Posterior cingulate gyrus (tissue), 11 donors: ENCODE measurements at regions not wholly inside any gene's neighbourhood (a gene's known extent, or its start where the extent isn't known, plus 50 kb on each side); places are given as distances from the start of the nearest gene placed in this dataset.

Source experiments
- DNase-seq, 10 donors: peaks; one replicate each; pipeline versions ENCODE4 v3.0.0 to v3.0.0-alpha.2; 2020 to 2021; ENCODE audit warnings: mixed read lengths in 3 of 10
- intact Hi-C: fragments of 100-400 bp; cut with DNase I; formaldehyde crosslinking; loops from one replicate; pipeline ENCODE4 v1.15.1; 2023

DNA sequence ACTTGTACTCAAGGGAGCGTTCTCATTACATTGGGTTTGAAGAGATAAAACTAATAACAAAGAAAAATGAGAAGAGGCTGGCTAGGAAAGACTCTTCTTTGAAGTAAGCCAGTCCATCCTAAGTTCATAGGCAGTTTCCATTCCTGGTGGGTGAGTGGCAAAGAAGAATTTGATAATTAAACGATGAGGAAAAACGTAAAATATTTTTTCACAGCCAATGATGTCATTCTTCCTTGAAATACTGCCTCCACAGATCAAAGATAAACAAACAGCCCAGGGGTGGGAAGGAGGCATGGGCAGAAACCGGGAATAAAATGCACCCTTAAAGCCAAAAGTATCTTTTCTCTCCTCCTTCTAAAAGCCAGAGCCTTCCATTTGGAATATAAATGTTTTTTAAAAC is 346.6 kb downstream of the PMP22 start:
- intact Hi-C loops: no loop called here

DNA sequence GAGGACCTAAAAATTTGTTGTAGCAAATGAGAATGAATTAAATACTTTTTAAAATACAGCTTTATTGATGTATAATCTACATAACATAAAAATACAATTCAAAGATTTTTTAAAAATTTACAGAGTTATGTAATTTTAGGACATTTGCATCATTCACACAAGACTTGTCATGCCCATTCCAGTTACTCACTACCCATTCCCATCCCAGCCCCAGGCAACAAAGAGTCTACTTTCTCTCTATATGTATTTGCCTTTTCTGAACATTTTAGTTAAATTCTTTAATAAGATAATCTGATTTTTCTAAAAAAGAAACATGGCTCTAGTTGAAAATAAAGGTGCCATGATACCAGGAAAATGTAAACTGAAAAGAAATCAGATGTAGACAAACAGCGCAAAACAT is 354.2 kb downstream of the PMP22 start:
- intact Hi-C loops: no loop called here
- no peak for DNase-seq

More for the DNA sequence above, 346.6 kb downstream of the PMP22 start:
- DNase-seq: no peak

DNA sequence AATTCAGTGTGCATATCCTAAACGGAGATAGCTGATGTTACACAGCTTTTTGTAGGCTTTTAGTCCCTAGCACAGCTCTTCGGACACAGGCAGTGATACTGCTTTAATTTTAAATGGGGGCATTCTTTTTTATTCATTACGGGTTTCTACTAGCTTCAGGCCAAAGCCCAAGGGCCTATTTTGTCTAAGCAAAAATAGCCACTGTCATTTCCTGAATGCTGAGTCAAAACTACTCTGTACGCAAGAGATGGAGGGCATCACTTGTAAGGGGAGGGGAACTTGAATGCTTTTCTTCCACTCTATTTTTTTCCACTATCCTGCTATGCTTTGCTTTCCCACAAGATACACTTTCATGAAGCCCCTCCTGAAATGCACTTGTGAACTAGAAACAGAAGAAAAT is 360.7 kb downstream of the PMP22 start:
- DNase-seq: no peak
- intact Hi-C loops: no loop called here

DNA sequence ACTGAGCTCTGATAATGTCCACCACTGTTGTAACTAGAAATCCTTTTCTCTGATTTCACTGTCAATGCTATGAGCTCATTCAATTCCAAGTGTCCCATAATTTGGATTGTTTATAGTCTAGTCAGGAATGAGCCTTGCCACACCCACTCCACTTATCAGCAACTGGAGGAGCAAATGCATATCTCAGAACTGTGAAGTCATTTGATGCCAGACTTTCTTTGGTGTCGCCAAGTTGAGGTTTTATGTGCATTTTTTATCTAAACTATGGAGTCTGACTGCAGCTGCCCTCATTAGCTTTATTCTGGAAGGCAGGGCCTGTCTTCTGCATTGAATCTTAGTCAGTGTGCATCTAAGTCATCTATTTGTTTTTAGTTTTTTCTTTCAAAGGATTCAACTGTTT is 361.3 kb downstream of the PMP22 start:
- intact Hi-C loops: no loop called here
- DNase-seq: no peak

DNA sequence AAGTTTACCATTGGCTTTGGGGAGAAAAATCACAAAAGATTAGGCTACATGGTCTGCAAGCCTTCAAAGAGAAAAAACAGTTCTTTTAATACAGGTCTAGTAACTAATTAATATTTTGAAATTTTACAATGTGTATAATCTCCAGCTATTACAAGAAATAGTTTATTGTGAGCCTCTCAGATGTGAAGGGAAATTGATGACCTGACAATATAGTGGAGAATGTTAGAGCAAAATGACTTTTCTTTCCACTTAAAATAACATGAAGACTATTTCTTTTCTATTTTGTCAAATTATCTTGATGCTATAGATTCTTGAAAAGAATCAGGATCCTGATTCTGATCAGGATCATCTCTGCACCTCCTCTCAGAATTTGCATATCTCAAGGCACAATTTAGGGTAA is 362.3 kb downstream of the PMP22 start:
- no peak for DNase-seq
- intact Hi-C loops: no loop called here

DNA sequence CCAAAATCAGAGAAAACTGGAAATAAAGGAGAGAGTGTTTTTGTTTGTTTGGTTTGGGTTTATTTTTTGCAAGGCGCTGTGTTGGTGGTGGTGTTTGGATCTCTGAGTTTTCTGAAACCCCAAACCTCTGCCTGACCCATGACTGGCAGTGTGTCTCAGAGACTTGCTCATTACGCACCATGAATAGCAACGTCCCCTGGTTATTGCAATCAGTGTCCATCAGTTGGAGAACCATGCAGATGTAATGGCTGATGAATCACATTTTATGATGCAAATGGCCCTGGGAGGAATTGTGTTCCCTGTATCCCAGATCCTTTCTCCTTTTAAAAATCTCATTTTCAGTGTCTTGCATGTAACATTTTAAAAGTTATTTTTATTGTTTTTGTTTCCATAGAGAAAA is 362.8 kb downstream of the PMP22 start:
- DNase-seq: no peak
- intact Hi-C loops: no loop called here

DNA sequence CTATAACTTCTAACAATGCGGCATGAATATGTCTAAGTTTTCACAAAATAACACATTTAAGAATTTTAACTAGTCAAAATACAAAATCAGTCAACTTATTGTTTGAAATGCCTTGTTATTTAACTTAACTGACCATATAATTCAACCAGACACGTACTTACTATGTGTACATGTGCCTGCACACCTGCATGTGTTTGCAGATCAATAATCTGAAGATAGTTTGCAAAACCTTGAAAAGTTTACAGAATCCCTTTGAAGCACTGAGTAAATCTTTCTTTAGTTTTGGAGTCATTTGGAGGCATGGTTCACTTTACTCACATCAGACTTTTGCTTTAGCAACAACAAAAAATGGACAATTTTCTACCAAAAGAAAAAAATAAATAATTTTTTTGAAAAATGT is 363.8 kb downstream of the PMP22 start:
- intact Hi-C loops: no loop called here
- no peak for DNase-seq

DNA sequence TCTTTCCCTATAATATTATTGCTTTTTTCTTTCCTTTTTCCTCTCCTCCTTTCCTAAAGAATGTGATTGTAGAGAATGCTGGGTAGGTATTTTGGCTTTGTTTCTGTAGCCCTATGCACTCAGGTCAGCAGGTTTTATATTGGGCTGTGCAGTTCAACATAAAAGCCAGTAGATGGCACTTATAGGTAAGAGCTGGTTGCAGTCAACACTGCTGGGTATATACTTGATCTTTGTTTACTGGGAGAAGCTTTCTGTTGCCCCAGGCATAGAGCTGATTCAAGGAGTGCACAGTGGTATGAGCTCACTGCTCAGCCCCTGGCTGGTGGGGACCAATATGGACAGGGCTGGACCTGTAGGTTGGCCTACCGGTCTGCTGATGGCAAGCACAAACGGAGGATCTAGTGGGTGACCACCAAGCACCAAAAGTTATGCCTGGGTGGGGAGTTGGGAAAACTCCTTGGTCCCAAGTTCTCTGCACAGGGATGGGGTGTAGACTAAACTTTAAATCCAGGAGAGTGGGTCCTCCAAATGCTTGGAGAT is 378.9 kb downstream of the PMP22 start:
- DNase-seq: no peak
- intact Hi-C loops: no loop called here

DNA sequence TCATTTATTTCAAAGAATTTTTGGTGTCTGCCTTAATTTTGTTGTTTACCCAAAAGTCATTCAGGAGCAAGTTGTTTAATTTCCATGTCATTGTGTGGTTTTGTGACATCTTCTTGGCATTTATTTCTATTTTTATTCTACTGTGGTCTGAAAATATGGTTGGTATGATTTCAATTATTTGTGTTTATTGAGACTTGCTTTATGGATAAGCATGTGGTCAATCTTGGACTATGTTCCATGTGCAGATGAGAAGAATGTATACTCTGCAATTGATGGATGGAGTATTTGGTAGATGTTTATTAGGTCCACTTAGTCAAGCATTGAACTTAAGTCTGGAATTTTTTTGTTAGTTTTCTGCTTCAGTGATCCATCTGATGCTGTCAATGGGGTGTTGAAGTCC is 383.0 kb downstream of the PMP22 start:
- intact Hi-C loops: no loop called here
- DNase-seq: no peak

DNA sequence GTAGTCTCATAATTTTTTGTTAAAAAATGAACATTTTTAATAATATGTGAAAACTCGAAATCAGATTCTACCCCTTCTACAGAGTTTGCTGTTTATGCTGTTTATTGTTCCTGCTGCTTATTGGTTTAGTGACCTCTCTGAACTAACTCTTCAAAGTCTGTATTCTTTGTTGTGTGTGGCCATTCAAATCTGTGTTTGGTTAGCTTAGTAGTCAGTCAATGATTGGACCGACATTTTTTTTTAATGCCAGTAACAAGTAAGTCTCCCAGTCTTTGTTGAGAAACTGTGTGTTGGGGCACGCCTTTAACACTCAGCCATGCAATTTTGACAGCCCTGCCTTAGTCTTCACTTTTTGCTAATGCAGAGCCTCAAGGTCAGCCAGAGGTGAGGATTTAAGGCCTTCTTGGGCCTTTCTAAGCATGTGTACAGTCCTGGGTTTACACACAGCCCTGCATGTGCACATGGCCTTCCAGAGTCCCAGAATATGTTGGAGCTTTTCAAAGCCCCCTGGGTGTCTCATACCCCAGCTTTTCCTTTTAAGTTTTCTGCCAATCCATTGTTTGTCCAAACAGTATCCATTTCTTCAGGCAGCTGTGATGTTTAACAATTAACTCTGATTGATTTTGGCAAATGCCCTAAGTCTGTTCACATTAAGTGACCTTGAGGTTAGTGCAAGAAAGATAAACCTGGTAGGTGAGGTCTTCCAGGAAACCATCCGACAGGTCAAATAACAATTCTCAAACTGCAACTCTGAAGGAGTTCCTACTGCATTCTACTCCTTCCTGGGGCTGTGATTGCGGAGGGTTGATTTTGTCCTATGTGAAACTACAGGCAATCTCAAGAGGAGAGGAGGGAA is 389.3 kb downstream of the PMP22 start:
- intact Hi-C loops: no loop called here
- no peak for DNase-seq

DNA sequence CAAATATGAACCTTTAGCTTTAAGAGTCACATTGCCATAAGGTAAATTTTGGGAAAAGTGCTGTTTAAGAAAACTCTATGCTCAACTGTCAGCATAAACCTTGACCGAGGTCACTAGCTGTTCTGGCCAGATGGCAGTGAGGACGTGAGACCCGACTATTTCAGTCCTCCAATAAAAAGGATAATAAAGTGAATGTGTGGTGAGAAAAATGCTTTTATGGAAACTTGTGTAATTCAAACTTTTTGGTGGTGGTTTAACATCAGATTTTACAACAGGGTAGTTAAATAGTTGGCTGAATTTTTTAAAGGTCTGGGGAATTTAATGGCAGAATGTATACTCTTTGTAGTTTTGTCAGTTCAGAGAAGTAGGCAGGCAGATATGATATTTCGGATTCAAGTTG is 391.1 kb downstream of the PMP22 start:
- intact Hi-C loops: no loop called here
- no peak for DNase-seq

DNA sequence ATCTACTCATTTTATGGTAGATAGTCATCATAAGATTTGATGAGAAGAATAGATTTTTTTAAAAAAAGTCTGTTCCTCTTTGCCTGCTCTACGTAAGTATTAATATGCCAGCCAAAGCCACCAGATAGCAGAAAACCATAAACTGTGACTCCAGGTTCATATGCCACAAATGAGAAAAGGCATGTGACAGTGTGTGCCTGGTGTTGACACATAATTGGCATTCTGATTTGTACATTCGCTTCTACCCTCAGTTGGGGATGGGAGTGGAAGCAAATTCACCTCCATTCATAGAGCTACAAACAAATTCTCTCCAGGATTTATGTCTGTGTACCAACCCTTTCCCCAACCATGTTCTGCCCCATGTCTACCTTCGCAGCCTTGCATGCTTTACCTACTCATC is 391.6 kb downstream of the PMP22 start:
- intact Hi-C loops: no loop called here
- no peak for DNase-seq

DNA sequence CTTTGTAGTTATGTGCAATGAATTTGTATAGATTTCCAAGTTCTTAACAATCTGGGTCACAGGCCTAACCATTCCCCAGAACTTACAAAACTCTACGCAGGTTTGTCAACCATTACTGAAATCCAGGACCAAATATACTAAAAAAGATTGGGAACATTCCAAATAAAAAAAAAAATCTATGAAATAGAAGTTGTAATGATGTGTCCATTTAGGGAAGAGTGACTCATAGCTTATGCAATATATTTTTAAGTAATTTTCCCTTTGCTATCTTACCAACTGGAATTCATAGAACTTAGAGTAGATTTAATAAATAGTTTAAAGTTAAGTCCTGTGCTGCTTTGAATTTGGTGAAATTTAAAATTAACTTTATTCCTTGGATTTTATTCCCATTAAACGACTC is 393.2 kb downstream of the PMP22 start:
- intact Hi-C loops: no loop called here
- DNase-seq: no peak

DNA sequence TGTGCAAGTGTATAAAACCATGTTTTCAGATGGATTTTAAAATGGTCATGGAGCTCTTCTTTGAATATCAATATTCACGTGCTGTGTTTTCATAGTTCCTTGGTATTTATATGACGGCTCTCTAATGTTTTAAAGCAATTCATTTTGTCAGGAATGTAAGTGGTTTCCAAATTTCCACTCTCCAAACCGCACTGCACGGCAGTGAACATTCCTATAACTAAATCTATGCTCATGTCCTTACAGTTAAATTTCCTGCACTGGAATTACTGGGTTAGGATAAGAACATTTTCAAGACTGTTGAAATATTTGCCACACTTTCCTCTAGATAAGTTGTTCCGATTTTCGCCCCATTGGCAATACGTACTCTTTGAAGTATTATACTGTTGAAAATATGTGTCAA is 398.9 kb downstream of the PMP22 start:
- no peak for DNase-seq
- intact Hi-C loops: no loop called here

DNA sequence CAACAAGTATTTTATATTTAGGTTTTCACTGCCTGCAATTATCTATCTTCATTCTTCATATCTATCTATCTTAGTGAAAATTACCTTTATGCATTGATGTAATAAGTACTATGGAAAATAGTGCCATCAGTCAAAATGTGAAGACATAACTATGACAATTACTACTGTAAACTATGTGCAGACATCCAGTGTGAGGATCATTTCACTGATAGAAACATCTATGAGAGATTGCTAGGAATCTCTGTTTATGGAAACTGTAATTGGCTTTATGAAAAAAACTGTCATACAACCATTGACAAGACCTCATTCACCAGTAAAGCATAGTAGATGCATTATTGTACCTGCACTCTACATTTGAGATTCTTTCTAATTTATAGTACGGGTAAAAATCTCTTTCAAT is 401.0 kb downstream of the PMP22 start:
- intact Hi-C loops: no loop called here
- no peak for DNase-seq

DNA sequence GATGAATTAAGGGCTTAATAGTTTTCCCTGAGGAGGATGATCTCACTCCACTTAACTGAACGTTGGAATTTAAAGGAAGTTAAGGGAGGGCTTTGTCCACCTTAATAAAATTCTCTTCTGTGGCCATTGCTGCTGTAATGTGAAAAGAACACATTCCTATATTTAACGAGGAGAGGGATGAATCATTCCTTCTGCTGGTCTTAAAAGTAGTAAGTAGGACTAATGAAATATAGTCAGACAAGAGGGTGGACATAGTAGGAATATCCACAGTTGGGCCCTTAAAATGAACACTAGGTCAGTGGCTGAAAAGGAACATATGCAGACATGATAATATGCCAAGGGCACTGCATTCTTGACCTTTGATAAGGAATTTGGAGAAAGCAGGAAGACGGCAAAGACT is 405.6 kb downstream of the PMP22 start:
- DNase-seq: no peak
- intact Hi-C loops: no loop called here

DNA sequence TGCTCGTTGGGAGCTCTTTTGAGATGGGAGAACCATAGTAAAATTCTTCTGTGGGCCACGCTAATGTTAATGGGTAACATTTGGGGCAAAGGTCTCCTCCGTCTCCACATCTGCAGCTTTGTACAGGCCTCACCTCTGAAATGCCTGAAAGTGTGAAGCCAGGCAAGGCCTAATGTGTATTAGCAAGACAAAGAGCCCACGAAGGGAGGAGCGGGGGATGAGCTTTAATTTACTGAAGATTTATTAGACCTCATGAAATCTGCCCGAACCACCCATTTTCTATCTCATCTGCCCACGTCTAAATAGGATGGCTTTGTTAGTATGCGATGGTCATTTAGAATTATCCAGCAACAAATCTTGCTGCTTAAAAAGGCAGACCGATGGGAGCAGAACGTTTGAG is 408.9 kb downstream of the PMP22 start:
- no peak for DNase-seq
- intact Hi-C loops: no loop called here

DNA sequence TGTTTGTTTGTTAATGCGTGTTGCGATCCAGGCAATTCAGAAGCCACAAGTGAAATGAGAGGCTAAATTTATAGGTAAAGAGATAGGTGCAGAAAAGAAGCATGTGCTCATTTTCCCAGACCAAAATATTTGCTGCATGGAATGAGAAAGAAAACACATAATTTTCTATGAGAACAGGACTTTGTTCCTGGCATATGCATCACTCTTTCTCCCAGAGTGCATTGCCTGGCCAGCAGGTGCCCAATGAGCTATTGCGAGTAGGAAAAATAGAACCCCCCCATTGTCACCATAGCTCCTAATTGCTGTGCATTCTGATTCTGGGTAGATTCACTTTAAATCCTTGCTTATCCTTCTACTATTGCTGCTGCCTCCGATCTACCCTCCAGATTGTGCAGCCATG is 410.4 kb downstream of the PMP22 start:
- DNase-seq: no peak
- intact Hi-C loops: no loop called here

DNA sequence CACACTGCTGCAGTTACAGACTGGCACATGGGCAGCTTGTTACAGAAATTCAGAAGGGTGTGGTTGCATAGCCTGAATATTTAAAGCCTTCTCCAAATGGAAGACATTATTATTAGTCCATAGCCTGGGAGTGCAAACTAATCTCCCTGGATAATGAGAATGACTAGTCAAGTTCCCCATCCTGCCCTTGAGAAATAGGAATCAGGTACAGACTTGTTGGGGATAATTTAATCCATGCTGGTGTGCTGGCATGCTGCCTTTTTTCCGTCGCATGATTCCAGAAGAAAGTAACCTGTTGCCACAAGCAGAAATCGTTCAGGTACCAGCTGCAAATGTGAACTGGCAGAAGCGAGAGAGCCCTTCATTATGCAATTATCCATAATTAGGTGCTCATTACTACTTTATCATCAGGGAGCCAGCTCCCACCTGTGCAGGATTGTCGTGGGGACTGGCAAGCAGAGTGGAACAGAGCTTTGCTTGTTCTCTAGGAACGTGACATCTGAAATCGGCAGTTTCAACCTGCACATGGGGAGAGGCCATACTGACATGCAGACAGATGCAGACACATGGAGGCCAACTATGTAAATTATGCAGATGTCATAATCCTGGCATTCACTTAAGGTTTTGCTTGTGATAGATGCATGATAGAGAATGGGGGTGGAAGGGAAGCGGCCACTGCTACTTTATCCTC is 419.4 kb downstream of the PMP22 start:
- intact Hi-C loops: no loop called here
- no peak for DNase-seq

DNA sequence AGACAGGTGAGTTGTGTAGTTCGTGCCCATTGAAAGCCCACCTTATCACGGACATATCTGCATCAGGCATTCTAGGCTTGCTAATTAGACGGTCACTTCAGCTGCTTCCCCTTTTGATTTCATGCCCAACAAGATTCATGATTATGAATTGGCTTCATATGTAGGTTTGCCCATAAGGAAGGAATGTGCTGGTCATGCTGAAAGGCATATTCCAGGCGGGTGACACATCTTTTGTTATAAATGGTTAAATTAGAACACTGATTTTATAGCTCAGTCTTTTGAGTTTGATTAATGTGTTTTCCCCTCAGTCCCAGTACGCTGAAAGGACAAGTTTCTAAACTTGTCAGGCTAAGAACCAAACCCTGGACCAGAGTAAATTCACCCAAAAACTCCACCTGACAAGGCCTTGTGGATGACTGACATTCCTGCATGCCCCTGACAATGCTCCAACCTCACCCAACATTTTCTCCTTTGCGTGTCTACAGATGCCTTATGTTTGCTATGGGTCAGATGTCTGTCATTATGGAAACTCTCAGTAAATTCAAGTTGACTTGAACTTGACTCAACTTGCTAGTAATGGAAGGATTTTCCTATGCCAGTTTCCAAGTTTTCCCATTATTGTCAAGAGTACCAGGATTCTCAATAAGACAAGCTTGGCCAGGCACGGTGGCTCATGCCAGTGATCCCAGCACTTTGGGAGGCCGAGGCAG is 421.9 kb downstream of the PMP22 start:
- intact Hi-C loops: no loop called here
- no peak for DNase-seq

DNA sequence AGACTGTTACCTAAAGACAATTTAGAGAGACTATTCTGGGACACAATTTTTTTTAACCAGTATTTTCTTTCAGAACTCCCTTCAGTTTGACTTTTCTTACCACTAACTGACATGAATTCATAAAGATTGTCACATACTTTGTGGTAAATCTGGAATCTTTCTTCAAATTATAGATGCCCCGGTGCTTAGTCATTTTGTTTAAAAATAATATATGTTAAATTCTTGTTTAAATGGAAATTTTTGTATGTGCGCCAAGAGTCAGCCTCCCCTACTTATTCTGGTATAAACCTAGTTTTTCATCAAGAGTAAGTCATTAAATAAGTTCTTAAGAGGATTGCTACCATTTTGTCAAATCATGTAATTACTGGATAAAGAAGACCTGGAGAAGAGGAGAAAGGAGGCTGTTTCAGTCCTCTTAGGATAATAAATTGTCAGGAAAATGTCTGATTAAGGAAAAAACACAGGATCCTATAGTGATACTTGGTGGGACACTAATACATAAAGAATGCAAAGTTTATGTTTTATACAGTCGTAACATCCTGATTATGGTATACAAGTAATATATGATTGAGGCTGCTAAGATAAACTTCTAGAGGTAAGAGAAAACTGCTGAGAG is 424.4 kb downstream of the PMP22 start:
- intact Hi-C loops: no loop called here
- no peak for DNase-seq
